Endothelial cell (in vitro differentiated cells): ENCODE measurements at regions not wholly inside any gene's neighbourhood (a gene's known extent, or its start where the extent isn't known, plus 50 kb on each side); places are given as distances from the start of the nearest gene placed in this dataset.
A peak's percentile ranks its signal among the peaks of the same experiment; 100 is the strongest.
"Not testable (repeated sequence)": the region's sequence is repeated elsewhere in the genome, so short reads cannot be mapped to it uniquely, and the experiment has no call there.

ENCODE experiments used
- DNase-seq: peaks from one replicate; pipeline ENCODE4 v3.0.0; 2021; ENCODE audit warnings: low spot score
- H3K27ac Mint-ChIP-seq: one replicate; pipeline ENCODE4 v1.8.0; 2021; ENCODE audit warnings: mixed read lengths, inconsistent platforms; ENCODE audit not compliant: unreplicated experiment
- H3K27me3 Mint-ChIP-seq: one replicate; pipeline ENCODE4 v1.8.0; 2021; ENCODE audit warnings: mild to moderate bottlenecking, moderate library complexity, mixed read lengths, inconsistent platforms; ENCODE audit not compliant: unreplicated experiment
- H3K36me3 Mint-ChIP-seq: one replicate; pipeline ENCODE4 v1.8.0; 2021; ENCODE audit warnings: mild to moderate bottlenecking, low read depth, mixed read lengths, inconsistent platforms; ENCODE audit not compliant: unreplicated experiment
- H3K4me1 Mint-ChIP-seq: one replicate; pipeline ENCODE4 v1.8.0; 2021; ENCODE audit warnings: mild to moderate bottlenecking, mixed read lengths, inconsistent platforms; ENCODE audit not compliant: unreplicated experiment
- H3K4me3 Mint-ChIP-seq: one replicate; pipeline ENCODE4 v1.8.0; 2021; ENCODE audit warnings: mild to moderate bottlenecking, mixed read lengths, inconsistent platforms; ENCODE audit not compliant: unreplicated experiment
- H3K9me3 Mint-ChIP-seq: one replicate; pipeline ENCODE4 v1.8.0; 2021; ENCODE audit warnings: mixed read lengths, inconsistent platforms; ENCODE audit not compliant: unreplicated experiment
- TF ChIP-seq, protein P1 (sequence below): fragments of 200-600 bp; sonication (generic); IDR thresholded peaks from one replicate; pipeline ENCODE4 v1.5.0; 2021; ENCODE audit warnings: antibody characterized with exemption; ENCODE audit not compliant: unreplicated experiment

- H3K36me3 Mint-ChIP-seq, result no peaks in the 10 kb centered on the region
- H3K27ac Mint-ChIP-seq, result no peak overlapping the region
Observed at GRCh38 chr6:109251839-109252238, 130.4 kb downstream of the CD164 start.

GRCh38 chr6:109250544-109251156, 131.6 kb downstream of the CD164 start:
- not testable (repeated sequence) for H3K27ac Mint-ChIP-seq, H3K4me3 Mint-ChIP-seq, H3K27me3 Mint-ChIP-seq, DNase-seq, H3K36me3 Mint-ChIP-seq, H3K4me1 Mint-ChIP-seq, H3K9me3 Mint-ChIP-seq

More at GRCh38 chr6:109251839-109252238, 130.4 kb downstream of the CD164 start:
- Mint-ChIP-seq H3K4me3 (no peak overlapping the region), H3K27me3 (no peaks in the 10 kb centered on the region), H3K9me3 (no peaks in the 10 kb centered on the region), H3K4me1 (no peaks in the 10 kb centered on the region)
- TF ChIP-seq, protein P1, sequence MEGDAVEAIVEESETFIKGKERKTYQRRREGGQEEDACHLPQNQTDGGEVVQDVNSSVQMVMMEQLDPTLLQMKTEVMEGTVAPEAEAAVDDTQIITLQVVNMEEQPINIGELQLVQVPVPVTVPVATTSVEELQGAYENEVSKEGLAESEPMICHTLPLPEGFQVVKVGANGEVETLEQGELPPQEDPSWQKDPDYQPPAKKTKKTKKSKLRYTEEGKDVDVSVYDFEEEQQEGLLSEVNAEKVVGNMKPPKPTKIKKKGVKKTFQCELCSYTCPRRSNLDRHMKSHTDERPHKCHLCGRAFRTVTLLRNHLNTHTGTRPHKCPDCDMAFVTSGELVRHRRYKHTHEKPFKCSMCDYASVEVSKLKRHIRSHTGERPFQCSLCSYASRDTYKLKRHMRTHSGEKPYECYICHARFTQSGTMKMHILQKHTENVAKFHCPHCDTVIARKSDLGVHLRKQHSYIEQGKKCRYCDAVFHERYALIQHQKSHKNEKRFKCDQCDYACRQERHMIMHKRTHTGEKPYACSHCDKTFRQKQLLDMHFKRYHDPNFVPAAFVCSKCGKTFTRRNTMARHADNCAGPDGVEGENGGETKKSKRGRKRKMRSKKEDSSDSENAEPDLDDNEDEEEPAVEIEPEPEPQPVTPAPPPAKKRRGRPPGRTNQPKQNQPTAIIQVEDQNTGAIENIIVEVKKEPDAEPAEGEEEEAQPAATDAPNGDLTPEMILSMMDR, result no peak
- DNase-seq, result no peak

- H3K4me3 Mint-ChIP-seq, result peak overlapping the region; percentile 1
Observed at GRCh38 chr6:109243863-109244825, 138.1 kb downstream of the CD164 start.

DNA sequence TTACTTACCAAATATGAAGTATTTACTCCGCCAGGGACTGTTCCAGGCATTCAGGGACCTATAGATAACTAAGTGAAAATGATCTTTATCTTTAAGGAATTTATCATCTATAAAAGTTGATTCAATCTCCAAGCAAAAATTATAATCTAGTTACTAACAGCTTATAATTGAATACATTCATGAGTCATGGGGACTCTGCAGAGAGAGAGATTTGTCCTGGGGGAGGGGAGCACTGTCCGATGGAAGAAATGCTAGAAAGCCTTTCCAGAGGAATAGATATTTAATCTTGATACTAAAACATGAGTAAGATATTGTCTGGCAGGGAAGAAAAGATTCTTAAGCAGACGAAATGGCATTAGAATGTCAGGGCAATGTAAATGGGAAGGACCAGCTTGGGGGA, 139.3 kb downstream of the CD164 start:
- H3K4me3 Mint-ChIP-seq, result no peak overlapping the region
- no peaks in the 10 kb centered on the region for H3K9me3 Mint-ChIP-seq
- no peak for DNase-seq
- H3K27me3 Mint-ChIP-seq, result peaks cover 4% of the 10 kb centered on the region
- H3K4me1 Mint-ChIP-seq, result peaks cover 37% of the 10 kb centered on the region
- H3K27ac Mint-ChIP-seq, result no peak overlapping the region
- TF ChIP-seq, protein P1, result no peak
- H3K36me3 Mint-ChIP-seq, result no peaks in the 10 kb centered on the region

More at GRCh38 chr6:109243863-109244825, 138.1 kb downstream of the CD164 start:
- Mint-ChIP-seq H3K9me3 (no peaks in the 10 kb centered on the region), H3K27me3 (peaks cover 4% of the 10 kb centered on the region), H3K27ac (peak overlapping the region; percentile 64), H3K36me3 (no peaks in the 10 kb centered on the region), H3K4me1 (peaks cover 34% of the 10 kb centered on the region)
- no peak for DNase-seq
- TF ChIP-seq, protein P1, result no peak

GRCh38 chr6:109242029-109242428, 140.2 kb downstream of the CD164 start:
- peaks cover 7% of the 10 kb centered on the region for H3K27me3 Mint-ChIP-seq
- no peak overlapping the region for H3K27ac Mint-ChIP-seq
- no peak overlapping the region for H3K4me3 Mint-ChIP-seq
- TF ChIP-seq, protein P1, result no peak
- H3K36me3 Mint-ChIP-seq, result no peaks in the 10 kb centered on the region
- DNase-seq, result no peak
- no peaks in the 10 kb centered on the region for H3K9me3 Mint-ChIP-seq
- H3K4me1 Mint-ChIP-seq, result peaks cover 46% of the 10 kb centered on the region
